DND-41 (cell line): ENCODE measurements at regions not wholly inside any gene's neighbourhood (a gene's known extent, or its start where the extent isn't known, plus 50 kb on each side); places are given as distances from the start of the nearest gene placed in this dataset.

ENCODE experiments used
- ATAC-seq: fragments of 200-7000 bp; cut with Tn5 transposase; 3 replicates; pipeline ENCODE4 v1.9.1; 2021; ENCODE audit warnings: low read depth; ENCODE audit not compliant: insufficient read depth
- DNase-seq: peaks from one replicate; pipeline ENCODE4 v3.0.0-alpha.2; 2020
- H2AFZ ChIP-seq: 2 replicates; pipeline ENCODE4 v1.6.0; 2012; ENCODE audit warnings: low read depth, low read length
- H3K27ac ChIP-seq: 2 replicates; pipeline ENCODE4 v1.5.1; 2012; ENCODE audit warnings: low read length, inconsistent platforms
- H3K27me3 ChIP-seq: fragments of 200-600 bp; sonication (generic); 2 replicates; pipeline ENCODE4 v1.6.0; 2012; ENCODE audit warnings: low read length, mild to moderate bottlenecking, inconsistent platforms; ENCODE audit not compliant: insufficient read depth, poor library complexity
- H3K36me3 ChIP-seq: 2 replicates; pipeline ENCODE4 v1.5.1; 2012; ENCODE audit warnings: low read length, inconsistent platforms; ENCODE audit not compliant: insufficient read depth
- H3K4me1 ChIP-seq: 2 replicates; pipeline ENCODE4 v1.5.1; 2012; ENCODE audit warnings: mild to moderate bottlenecking, low read length; ENCODE audit not compliant: insufficient read depth
- H3K4me2 ChIP-seq: 2 replicates; pipeline ENCODE4 v1.6.0; 2012; ENCODE audit warnings: mild to moderate bottlenecking, moderate library complexity, low read length, inconsistent platforms; ENCODE audit not compliant: insufficient read depth
- H3K4me3 ChIP-seq, 2 experiments: fragments of 200-600 bp in 1 of 2; shearing (Covaris generic) in 1 of 2; 2 replicates each; pipeline ENCODE4 v1.5.1; 2012 to 2016; ENCODE audit warnings: inconsistent platforms in 2 of 2, low read length in 2 of 2, mild to moderate bottlenecking in 2 of 2, low read depth in 1 of 2, moderate library complexity in 1 of 2
- H3K79me2 ChIP-seq: 2 replicates; pipeline ENCODE4 v1.6.0; 2012; ENCODE audit warnings: low read length, inconsistent platforms; ENCODE audit not compliant: insufficient read depth
- H3K9ac ChIP-seq: 2 replicates; pipeline ENCODE4 v1.6.0; 2012; ENCODE audit warnings: low read depth, mild to moderate bottlenecking, inconsistent platforms, low read length, moderate library complexity
- H3K9me3 ChIP-seq: 2 replicates; pipeline ENCODE4 v1.5.1; 2012; ENCODE audit warnings: low read length, moderate library complexity, mild to moderate bottlenecking, inconsistent platforms; ENCODE audit not compliant: insufficient read depth, severe bottlenecking
- H4K20me1 ChIP-seq: 2 replicates; pipeline ENCODE4 v1.6.0; 2012; ENCODE audit warnings: low read length; ENCODE audit not compliant: insufficient read depth
- EZH2 ChIP-seq: IDR thresholded peaks from 3 replicates; pipeline ENCODE4 v1.6.1; 2012; ENCODE audit warnings: borderline replicate concordance, low read depth, mild to moderate bottlenecking, moderate library complexity, low read length, inconsistent platforms; ENCODE audit not compliant: severe bottlenecking
- TF ChIP-seq, protein P1 (sequence below): IDR thresholded peaks from 2 replicates; pipeline ENCODE4 v1.5.1; 2012; ENCODE audit warnings: borderline replicate concordance, low read length, moderate library complexity, mild to moderate bottlenecking; ENCODE audit not compliant: poor library complexity, severe bottlenecking; ENCODE audit errors: extremely low read depth

DNA sequence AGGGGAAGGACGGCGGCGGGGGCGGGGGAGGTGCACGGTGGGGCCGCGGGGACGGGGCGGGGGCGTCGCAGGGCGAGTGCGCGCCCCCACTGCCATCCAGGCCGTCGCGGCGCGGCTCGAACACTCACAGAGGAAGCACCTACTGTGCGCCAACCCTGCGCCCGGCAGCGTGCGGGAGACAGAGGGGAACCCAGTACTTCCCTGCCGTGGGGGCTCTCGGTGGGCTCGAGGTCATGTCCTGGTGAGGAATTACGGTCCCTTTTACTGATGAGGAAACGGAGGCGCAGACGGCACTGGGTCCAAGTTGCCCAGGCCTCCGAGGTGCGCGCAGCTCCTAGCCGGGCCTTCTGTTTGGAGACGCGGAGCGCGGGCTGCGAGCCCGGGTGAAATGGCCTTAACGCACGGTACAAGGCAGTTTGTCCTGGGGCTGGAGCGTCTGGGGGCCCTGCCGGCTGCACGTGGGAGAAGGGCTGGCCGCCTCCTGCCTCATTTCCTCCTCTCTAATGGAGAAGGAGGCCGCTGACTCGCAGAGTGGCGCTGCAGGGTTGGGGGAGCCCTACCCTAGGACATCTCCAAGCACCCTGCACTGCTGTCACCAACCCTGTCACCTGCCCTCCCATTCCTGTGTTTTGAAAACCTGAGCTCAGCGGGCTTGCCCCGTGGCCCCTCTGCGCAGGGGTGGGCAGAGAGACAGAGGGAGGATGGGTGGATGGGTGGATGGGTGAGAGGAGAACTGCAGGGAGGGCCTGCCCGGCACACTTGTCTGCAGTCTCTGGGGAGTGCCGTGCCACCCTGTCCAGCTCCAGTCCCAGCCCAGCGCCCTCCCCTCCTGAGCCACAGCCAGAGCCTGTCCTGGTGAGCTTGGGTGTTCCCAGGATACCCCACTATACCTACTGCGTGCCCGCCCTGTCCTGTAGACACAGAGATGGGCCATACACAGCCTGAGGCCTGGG, 106.0 kb downstream of the ADRA2C start:
- no peaks in the 10 kb centered on the region for H3K4me1 ChIP-seq
- H3K4me2 ChIP-seq = no peak overlapping the region
- H3K79me2 ChIP-seq = no peaks in the 10 kb centered on the region
- TF ChIP-seq EZH2 = no peak
- TF ChIP-seq, protein P1, sequence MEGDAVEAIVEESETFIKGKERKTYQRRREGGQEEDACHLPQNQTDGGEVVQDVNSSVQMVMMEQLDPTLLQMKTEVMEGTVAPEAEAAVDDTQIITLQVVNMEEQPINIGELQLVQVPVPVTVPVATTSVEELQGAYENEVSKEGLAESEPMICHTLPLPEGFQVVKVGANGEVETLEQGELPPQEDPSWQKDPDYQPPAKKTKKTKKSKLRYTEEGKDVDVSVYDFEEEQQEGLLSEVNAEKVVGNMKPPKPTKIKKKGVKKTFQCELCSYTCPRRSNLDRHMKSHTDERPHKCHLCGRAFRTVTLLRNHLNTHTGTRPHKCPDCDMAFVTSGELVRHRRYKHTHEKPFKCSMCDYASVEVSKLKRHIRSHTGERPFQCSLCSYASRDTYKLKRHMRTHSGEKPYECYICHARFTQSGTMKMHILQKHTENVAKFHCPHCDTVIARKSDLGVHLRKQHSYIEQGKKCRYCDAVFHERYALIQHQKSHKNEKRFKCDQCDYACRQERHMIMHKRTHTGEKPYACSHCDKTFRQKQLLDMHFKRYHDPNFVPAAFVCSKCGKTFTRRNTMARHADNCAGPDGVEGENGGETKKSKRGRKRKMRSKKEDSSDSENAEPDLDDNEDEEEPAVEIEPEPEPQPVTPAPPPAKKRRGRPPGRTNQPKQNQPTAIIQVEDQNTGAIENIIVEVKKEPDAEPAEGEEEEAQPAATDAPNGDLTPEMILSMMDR = no peak
- H4K20me1 ChIP-seq = no peaks in the 10 kb centered on the region
- no peak for ATAC-seq
- H3K9me3 ChIP-seq = no peaks in the 10 kb centered on the region
- H3K4me3 ChIP-seq = no peak overlapping the region
- no peak for DNase-seq
- H3K27ac ChIP-seq = no peak overlapping the region
- H3K27me3 ChIP-seq = no peaks in the 10 kb centered on the region
- H3K36me3 ChIP-seq = no peaks in the 10 kb centered on the region
- H3K9ac ChIP-seq = no peak overlapping the region
- H2AFZ ChIP-seq = no peak overlapping the region

DNA sequence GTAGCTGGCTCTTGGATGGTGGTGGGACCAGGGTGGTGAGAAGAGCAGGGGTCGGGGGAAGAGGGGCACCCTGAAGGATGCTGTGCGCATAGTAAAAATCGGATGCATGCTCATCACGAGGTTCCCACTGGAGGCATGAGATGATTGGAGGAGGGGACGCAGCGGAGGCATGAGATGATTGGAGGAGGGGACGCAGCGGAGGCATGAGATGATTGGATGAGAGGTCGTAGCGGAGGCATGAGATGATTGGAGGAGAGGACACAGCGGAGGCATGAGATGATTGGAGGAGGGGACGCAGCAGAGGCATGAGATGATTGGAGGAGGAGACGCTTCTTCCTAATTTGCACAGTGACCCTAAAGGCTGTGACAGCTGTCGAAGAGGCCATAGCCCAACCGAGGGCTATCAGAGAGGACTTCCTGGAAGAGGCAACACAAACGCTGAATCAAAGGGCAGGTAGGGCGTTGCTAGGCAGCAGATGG, 106.7 kb downstream of the ADRA2C start:
- DNase-seq = no peak
- H3K4me2 ChIP-seq = no peak overlapping the region
- H4K20me1 ChIP-seq = no peaks in the 10 kb centered on the region
- H3K27ac ChIP-seq = no peak overlapping the region
- no peak for ATAC-seq
- H3K27me3 ChIP-seq = no peaks in the 10 kb centered on the region
- no peak overlapping the region for H3K9ac ChIP-seq
- no peak overlapping the region for H3K4me3 ChIP-seq
- H3K4me1 ChIP-seq = no peaks in the 10 kb centered on the region
- TF ChIP-seq, protein P1 = no peak
- TF ChIP-seq EZH2 = no peak
- H2AFZ ChIP-seq = no peak overlapping the region
- H3K9me3 ChIP-seq = peaks cover 4% of the 10 kb centered on the region
- no peaks in the 10 kb centered on the region for H3K36me3 ChIP-seq
- H3K79me2 ChIP-seq = no peaks in the 10 kb centered on the region

GRCh38 chr4:3873408-3874027, 107.3 kb downstream of the ADRA2C start:
- no peak overlapping the region for H2AFZ ChIP-seq
- H3K79me2 ChIP-seq = no peaks in the 10 kb centered on the region
- H3K9ac ChIP-seq = no peak overlapping the region
- no peaks in the 10 kb centered on the region for H3K27me3 ChIP-seq
- H3K4me1 ChIP-seq = no peaks in the 10 kb centered on the region
- H3K4me2 ChIP-seq = no peak overlapping the region
- peaks cover 6% of the 10 kb centered on the region for H3K9me3 ChIP-seq
- no peaks in the 10 kb centered on the region for H3K36me3 ChIP-seq
- ATAC-seq (no peak), DNase-seq (no peak)
- H3K4me3 ChIP-seq = no peak overlapping the region
- H4K20me1 ChIP-seq = no peaks in the 10 kb centered on the region
- TF ChIP-seq, protein P1 = no peak
- no peak for TF ChIP-seq EZH2
- H3K27ac ChIP-seq = no peak overlapping the region
